SK-N-SH treated with all-trans-retinoic acid at 6 μM for 48 hours (cell line): ENCODE measurements at regions not wholly inside any gene's neighbourhood (a gene's known extent, or its start where the extent isn't known, plus 50 kb on each side); places are given as distances from the start of the nearest gene placed in this dataset.

Source experiments
- BACH2 ChIP-seq: fragments of 250-450 bp; sonication (Bioruptor Pico); IDR thresholded peaks from 2 replicates; pipeline ENCODE4 v1.9.0; 2021; ENCODE audit warnings: mild to moderate bottlenecking, borderline replicate concordance
- CREB5 ChIP-seq: fragments of 250-450 bp; sonication (Bioruptor Pico); IDR thresholded peaks from 2 replicates; pipeline ENCODE4 v1.5.1; 2020; ENCODE audit warnings: low read depth, mild to moderate bottlenecking, moderate library complexity
- CSDC2 ChIP-seq: fragments of 250-450 bp; sonication (Bioruptor Pico); IDR thresholded peaks from 2 replicates; pipeline ENCODE4 v1.5.0; 2020; ENCODE audit warnings: mild to moderate bottlenecking, moderate library complexity
- ESRRG ChIP-seq: fragments of 250-450 bp; sonication (Bioruptor Pico); IDR thresholded peaks from 2 replicates; pipeline ENCODE4 v1.6.1; 2021; ENCODE audit warnings: mild to moderate bottlenecking
- GLIS3 ChIP-seq: fragments of 250-450 bp; sonication (Bioruptor Pico); IDR thresholded peaks from 2 replicates; pipeline ENCODE4 v1.5.0; 2020; ENCODE audit warnings: mild to moderate bottlenecking, moderate library complexity
- ISL1 ChIP-seq: fragments of 250-450 bp; sonication (Bioruptor Pico); IDR thresholded peaks from 2 replicates; pipeline ENCODE4 v2.1.2; 2022; ENCODE audit warnings: mild to moderate bottlenecking, moderate library complexity
- OSR1 ChIP-seq: fragments of 250-450 bp; sonication (Bioruptor Pico); IDR thresholded peaks from 2 replicates; pipeline ENCODE4 v1.8.0; 2022; ENCODE audit warnings: moderate library complexity, mild to moderate bottlenecking, inconsistent platforms
- POU6F1 ChIP-seq: fragments of 250-450 bp; sonication (Bioruptor Pico); IDR thresholded peaks from 2 replicates; pipeline ENCODE4 v1.8.0; 2021; ENCODE audit warnings: low read depth, mild to moderate bottlenecking, moderate library complexity, borderline replicate concordance
- SNAI2 ChIP-seq: fragments of 250-450 bp; sonication (Bioruptor Pico); IDR thresholded peaks from 2 replicates; pipeline ENCODE4 v1.5.0; 2020; ENCODE audit warnings: mild to moderate bottlenecking, moderate library complexity
- TCF4 ChIP-seq: fragments of 250-450 bp; sonication (Bioruptor Pico); IDR thresholded peaks from 2 replicates; pipeline ENCODE4 v1.8.0; 2021; ENCODE audit warnings: mild to moderate bottlenecking, moderate library complexity, borderline replicate concordance
- ZFP3 ChIP-seq: fragments of 250-450 bp; sonication (Bioruptor Pico); IDR thresholded peaks from 2 replicates; pipeline ENCODE4 v1.5.0; 2020; ENCODE audit warnings: mild to moderate bottlenecking, moderate library complexity
- ZFP30 ChIP-seq: fragments of 450-650 bp; formaldehyde crosslinking; IDR thresholded peaks from 2 replicates; pipeline ENCODE4 v1.5.0; 2022; ENCODE audit warnings: mild to moderate bottlenecking, moderate library complexity
- ZNF565 ChIP-seq: fragments of 450-650 bp; formaldehyde crosslinking; conservative IDR thresholded peaks from 2 replicates; pipeline ENCODE4 v1.5.0; 2020; ENCODE audit warnings: low read depth, mild to moderate bottlenecking, moderate library complexity
- ZNF70 ChIP-seq: fragments of 450-650 bp; formaldehyde crosslinking; IDR thresholded peaks from 2 replicates; pipeline ENCODE4 v1.5.0; 2020; ENCODE audit warnings: mild to moderate bottlenecking, moderate library complexity

- no peak for TF ChIP-seq SNAI2 (CRISPR knock-in tag)
- no peak for TF ChIP-seq GLIS3 (CRISPR knock-in tag)
- TF ChIP-seq ZNF70: no peak
- TF ChIP-seq POU6F1: no peak
- TF ChIP-seq ZFP30 (CRISPR knock-in tag): no peak
- no peak for TF ChIP-seq ZNF565 (CRISPR knock-in tag)
- no peak for TF ChIP-seq CSDC2
- TF ChIP-seq TCF4: no peak
- TF ChIP-seq ISL1: no peak
- no peak for TF ChIP-seq OSR1
- TF ChIP-seq CREB5 (CRISPR knock-in tag): no peak
- no peak for TF ChIP-seq BACH2
- TF ChIP-seq ZFP3 (CRISPR knock-in tag): no peak
- TF ChIP-seq ESRRG: no peak
These were observed 574.7 kb downstream of the USP25 start for GRCh38 chr21:16304174-16305095.
